Nucleus accumbens (tissue), 56 donors: ENCODE measurements at regions not wholly inside any gene's neighbourhood (a gene's known extent, or its start where the extent isn't known, plus 50 kb on each side); places are given as distances from the start of the nearest gene placed in this dataset.

Source experiments
- DNase-seq, 56 donors: peaks; one replicate each; lab custom pipeline; 2025; lab: John Stamatoyannopoulos, UW

GRCh38 chr9:106716820-106717219, 146.1 kb upstream of the ZNF462 start:
- no peak for DNase-seq

- no peak for DNase-seq
Measured at GRCh38 chr9:106717686-106718085, 145.3 kb upstream of the ZNF462 start.

- no peak for DNase-seq
Measured at GRCh38 chr9:106718936-106719335, 144.0 kb upstream of the ZNF462 start.

GRCh38 chr9:106722051-106722753, 140.8 kb upstream of the ZNF462 start:
- no peak for DNase-seq

- no peak for DNase-seq
Measured at GRCh38 chr9:106723926-106724325, 139.0 kb upstream of the ZNF462 start.

GRCh38 chr9:106724566-106724965, 138.4 kb upstream of the ZNF462 start:
- no peak for DNase-seq

- DNase-seq = no peak
Measured at GRCh38 chr9:106726070-106726815, 136.7 kb upstream of the ZNF462 start.

GRCh38 chr9:106727969-106728368, 135.0 kb upstream of the ZNF462 start:
- DNase-seq = no peak

GRCh38 chr9:106728860-106729259, 134.1 kb upstream of the ZNF462 start:
- no peak for DNase-seq

- no peak for DNase-seq
Measured at GRCh38 chr9:106731910-106732309, 131.1 kb upstream of the ZNF462 start.

- no peak for DNase-seq
Measured at GRCh38 chr9:106733828-106734380, 129.1 kb upstream of the ZNF462 start.

- DNase-seq = no peak
Measured at GRCh38 chr9:106737516-106737915, 125.5 kb upstream of the ZNF462 start.

GRCh38 chr9:106738109-106738508, 124.9 kb upstream of the ZNF462 start:
- DNase-seq = no peak

GRCh38 chr9:106745457-106745856, 117.5 kb upstream of the ZNF462 start:
- DNase-seq = no peak

- DNase-seq = no peak
Measured at GRCh38 chr9:106745876-106746275, 117.1 kb upstream of the ZNF462 start.

GRCh38 chr9:106751681-106752080, 111.3 kb upstream of the ZNF462 start:
- DNase-seq = no peak

- no peak for DNase-seq
Measured at GRCh38 chr9:106752581-106752980, 110.4 kb upstream of the ZNF462 start.

- no peak for DNase-seq
Measured at GRCh38 chr9:106753155-106753671, 109.8 kb upstream of the ZNF462 start.

- DNase-seq = no peak
Measured at GRCh38 chr9:106755736-106756135, 107.2 kb upstream of the ZNF462 start.

- no peak for DNase-seq
Measured at GRCh38 chr9:106757514-106757913, 105.5 kb upstream of the ZNF462 start.

- no peak for DNase-seq
Measured at GRCh38 chr9:106758911-106759310, 104.1 kb upstream of the ZNF462 start.

GRCh38 chr9:106761493-106761892, 101.5 kb upstream of the ZNF462 start:
- no peak for DNase-seq
